ENCODE measurements at regions not wholly inside any gene's neighbourhood (a gene's known extent, or its start where the extent isn't known, plus 50 kb on each side); places are given as distances from the start of the nearest gene placed in this dataset.

GRCh38 chr12:45669093-45669492 is 60.4 kb upstream of the ARID2 start:
- no peaks in the 10 kb centered on the region for H3K9me3 ChIP-seq (ENCODE audit: low read depth, low read length)
- no peaks in the 10 kb centered on the region for H4K20me1 ChIP-seq (ENCODE audit: insufficient read depth, low read length)
- no peaks in the 10 kb centered on the region for H3K79me2 ChIP-seq (ENCODE audit: insufficient read depth, low read length)
- H3K27me3 ChIP-seq (ENCODE audit: insufficient read depth, low read length), result peaks cover 1% of the 10 kb centered on the region
- no peak overlapping the region for H3K4me2 ChIP-seq (ENCODE audit: insufficient read depth, low read length)
- TF ChIP-seq CTCF (IDR thresholded peaks at IDR 0.05; ENCODE audit: extremely low read depth, low read depth, low read length), result no peak
- no peaks in the 10 kb centered on the region for H3K36me3 ChIP-seq (ENCODE audit: insufficient read depth, low read length)
- H3K27ac ChIP-seq (ENCODE audit: low read depth, low read length), result no peak overlapping the region
- H3K4me3 ChIP-seq (ENCODE audit: insufficient read depth, low read length), result no peak overlapping the region
- H2AFZ ChIP-seq (ENCODE audit: low read length), result no peak overlapping the region
- peaks cover 5% of the 10 kb centered on the region for H3K4me1 ChIP-seq (ENCODE audit: insufficient read depth, low read length)
- no peak for DNase-seq (ENCODE audit: insufficient read length, low spot score, missing footprints)

- Histone ChIP-seq H3K4me1 (ENCODE audit: insufficient read depth, low read length) (peaks cover 11% of the 10 kb centered on the region), H3K4me3 (ENCODE audit: insufficient read depth, low read length) (no peak overlapping the region), H3K36me3 (ENCODE audit: insufficient read depth, low read length) (no peaks in the 10 kb centered on the region), H2AFZ (ENCODE audit: low read length) (no peak overlapping the region), H4K20me1 (ENCODE audit: insufficient read depth, low read length) (no peaks in the 10 kb centered on the region), H3K9me3 (ENCODE audit: low read depth, low read length) (no peaks in the 10 kb centered on the region), H3K4me2 (ENCODE audit: insufficient read depth, low read length) (no peak overlapping the region), H3K79me2 (ENCODE audit: insufficient read depth, low read length) (no peaks in the 10 kb centered on the region), H3K27me3 (ENCODE audit: insufficient read depth, low read length) (no peaks in the 10 kb centered on the region), H3K27ac (ENCODE audit: low read depth, low read length) (no peak overlapping the region)
- TF ChIP-seq CTCF (IDR thresholded peaks at IDR 0.05; ENCODE audit: extremely low read depth, low read depth, low read length), result no peak
- no peak for DNase-seq (ENCODE audit: insufficient read length, low spot score, missing footprints)
Observed at GRCh38 chr12:45669792-45670191, 59.7 kb upstream of the ARID2 start.

- Histone ChIP-seq H3K27ac (ENCODE audit: low read depth, low read length) (no peak overlapping the region), H3K4me2 (ENCODE audit: insufficient read depth, low read length) (no peak overlapping the region), H3K79me2 (ENCODE audit: insufficient read depth, low read length) (no peaks in the 10 kb centered on the region), H3K27me3 (ENCODE audit: insufficient read depth, low read length) (no peaks in the 10 kb centered on the region), H2AFZ (ENCODE audit: low read length) (no peak overlapping the region), H3K4me3 (ENCODE audit: insufficient read depth, low read length) (no peak overlapping the region), H3K9me3 (ENCODE audit: low read depth, low read length) (no peaks in the 10 kb centered on the region), H4K20me1 (ENCODE audit: insufficient read depth, low read length) (no peaks in the 10 kb centered on the region), H3K36me3 (ENCODE audit: insufficient read depth, low read length) (no peaks in the 10 kb centered on the region), H3K4me1 (ENCODE audit: insufficient read depth, low read length) (peaks cover 14% of the 10 kb centered on the region)
- DNase-seq (ENCODE audit: insufficient read length, low spot score, missing footprints), result no peak
- no peak for TF ChIP-seq CTCF (IDR thresholded peaks at IDR 0.05; ENCODE audit: extremely low read depth, low read depth, low read length)
Observed at GRCh38 chr12:45670346-45671065, 59.0 kb upstream of the ARID2 start.

GRCh38 chr12:45671254-45671653 is 58.3 kb upstream of the ARID2 start:
- DNase-seq (ENCODE audit: insufficient read length, low spot score, missing footprints), result no peak
- Histone ChIP-seq H3K9me3 (ENCODE audit: low read depth, low read length) (no peaks in the 10 kb centered on the region), H4K20me1 (ENCODE audit: insufficient read depth, low read length) (no peaks in the 10 kb centered on the region), H3K27me3 (ENCODE audit: insufficient read depth, low read length) (no peaks in the 10 kb centered on the region), H3K79me2 (ENCODE audit: insufficient read depth, low read length) (no peaks in the 10 kb centered on the region), H3K4me3 (ENCODE audit: insufficient read depth, low read length) (no peak overlapping the region), H2AFZ (ENCODE audit: low read length) (no peak overlapping the region), H3K4me2 (ENCODE audit: insufficient read depth, low read length) (peak overlapping the region; percentile 12), H3K4me1 (ENCODE audit: insufficient read depth, low read length) (peaks cover 14% of the 10 kb centered on the region), H3K27ac (ENCODE audit: low read depth, low read length) (no peak overlapping the region), H3K36me3 (ENCODE audit: insufficient read depth, low read length) (no peaks in the 10 kb centered on the region)
- TF ChIP-seq CTCF (IDR thresholded peaks at IDR 0.05; ENCODE audit: extremely low read depth, low read depth, low read length), result no peak
